ENCODE measurements at regions not wholly inside any gene's neighbourhood (a gene's known extent, or its start where the extent isn't known, plus 50 kb on each side); places are given as distances from the start of the nearest gene placed in this dataset.

GRCh38 chr6:110558575-110558974 lies 82.2 kb upstream of the SLC22A16 start:
- in situ Hi-C loops (cut with HindIII; ENCODE audit: low pct_unique_long_range_greater_than_20kb, low sequenced_read_pairs) = no loop called here
- TF ChIP-seq JUND (IDR thresholded peaks at IDR 0.05; ENCODE audit: low read depth) = no peak
- no peak for DNase-seq (ENCODE audit: low read depth in 1 of 2, low spot score in 1 of 2)

- TF ChIP-seq JUND (IDR thresholded peaks at IDR 0.05; ENCODE audit: low read depth) = no peak
- in situ Hi-C loops (cut with HindIII; ENCODE audit: low pct_unique_long_range_greater_than_20kb, low sequenced_read_pairs) = no loop called here
- no peak for DNase-seq (ENCODE audit: low read depth in 1 of 2, low spot score in 1 of 2)
These were observed 80.8 kb upstream of the SLC22A16 start for GRCh38 chr6:110557199-110557598.

- in situ Hi-C loops (cut with HindIII; ENCODE audit: low pct_unique_long_range_greater_than_20kb, low sequenced_read_pairs) = no loop called here
- no peak for TF ChIP-seq JUND (IDR thresholded peaks at IDR 0.05; ENCODE audit: low read depth)
- DNase-seq (ENCODE audit: low read depth in 1 of 2, low spot score in 1 of 2) = no peak
These were observed 80.1 kb upstream of the SLC22A16 start for GRCh38 chr6:110556317-110557110.

- DNase-seq (ENCODE audit: low read depth in 1 of 2, low spot score in 1 of 2) = peak in 1 of 2 experiments; percentile 63
- TF ChIP-seq JUND (IDR thresholded peaks at IDR 0.05; ENCODE audit: low read depth) = no peak
- in situ Hi-C loops (cut with HindIII; ENCODE audit: low pct_unique_long_range_greater_than_20kb, low sequenced_read_pairs) = no loop called here
These were observed 78.6 kb upstream of the SLC22A16 start for GRCh38 chr6:110554966-110555460.

GRCh38 chr6:110554441-110554840 lies 78.0 kb upstream of the SLC22A16 start:
- in situ Hi-C loops (cut with HindIII; ENCODE audit: low pct_unique_long_range_greater_than_20kb, low sequenced_read_pairs) = no loop called here

GRCh38 chr6:110552901-110553641 lies 76.7 kb upstream of the SLC22A16 start:
- DNase-seq (ENCODE audit: low read depth in 1 of 2, low spot score in 1 of 2) = no peak
- in situ Hi-C loops (cut with HindIII; ENCODE audit: low pct_unique_long_range_greater_than_20kb, low sequenced_read_pairs) = no loop called here
- TF ChIP-seq JUND (IDR thresholded peaks at IDR 0.05; ENCODE audit: low read depth) = no peak

More at GRCh38 chr6:110554441-110554840, 78.0 kb upstream of the SLC22A16 start:
- no peak for TF ChIP-seq JUND (IDR thresholded peaks at IDR 0.05; ENCODE audit: low read depth)
- DNase-seq (ENCODE audit: low read depth in 1 of 2, low spot score in 1 of 2) = no peak

GRCh38 chr6:110552076-110552475 lies 75.7 kb upstream of the SLC22A16 start:
- no peak for TF ChIP-seq JUND (IDR thresholded peaks at IDR 0.05; ENCODE audit: low read depth)
- in situ Hi-C loops (cut with HindIII; ENCODE audit: low pct_unique_long_range_greater_than_20kb, low sequenced_read_pairs) = no loop called here

GRCh38 chr6:110551088-110551487 lies 74.7 kb upstream of the SLC22A16 start:
- no peak for DNase-seq (ENCODE audit: low read depth in 1 of 2, low spot score in 1 of 2)
- in situ Hi-C loops (cut with HindIII; ENCODE audit: low pct_unique_long_range_greater_than_20kb, low sequenced_read_pairs) = no loop called here
- TF ChIP-seq JUND (IDR thresholded peaks at IDR 0.05; ENCODE audit: low read depth) = no peak

More at GRCh38 chr6:110552076-110552475, 75.7 kb upstream of the SLC22A16 start:
- no peak for DNase-seq (ENCODE audit: low read depth in 1 of 2, low spot score in 1 of 2)

GRCh38 chr6:110550353-110550752 lies 73.9 kb upstream of the SLC22A16 start:
- no peak for DNase-seq (ENCODE audit: low read depth in 1 of 2, low spot score in 1 of 2)
- in situ Hi-C loops (cut with HindIII; ENCODE audit: low pct_unique_long_range_greater_than_20kb, low sequenced_read_pairs) = no loop called here
- no peak for TF ChIP-seq JUND (IDR thresholded peaks at IDR 0.05; ENCODE audit: low read depth)

GRCh38 chr6:110549277-110549676 lies 72.9 kb upstream of the SLC22A16 start:
- in situ Hi-C loops (cut with HindIII; ENCODE audit: low pct_unique_long_range_greater_than_20kb, low sequenced_read_pairs) = no loop called here
- no peak for DNase-seq (ENCODE audit: low read depth in 1 of 2, low spot score in 1 of 2)
- no peak for TF ChIP-seq JUND (IDR thresholded peaks at IDR 0.05; ENCODE audit: low read depth)

- in situ Hi-C loops (cut with HindIII; ENCODE audit: low pct_unique_long_range_greater_than_20kb, low sequenced_read_pairs) = no loop called here
- no peak for DNase-seq (ENCODE audit: low read depth in 1 of 2, low spot score in 1 of 2)
- no peak for TF ChIP-seq JUND (IDR thresholded peaks at IDR 0.05; ENCODE audit: low read depth)
These were observed 71.9 kb upstream of the SLC22A16 start for GRCh38 chr6:110548110-110548847.

GRCh38 chr6:110547266-110547964 lies 71.0 kb upstream of the SLC22A16 start:
- TF ChIP-seq JUND (IDR thresholded peaks at IDR 0.05; ENCODE audit: low read depth) = no peak
- in situ Hi-C loops (cut with HindIII; ENCODE audit: low pct_unique_long_range_greater_than_20kb, low sequenced_read_pairs) = no loop called here
- DNase-seq (ENCODE audit: low read depth in 1 of 2, low spot score in 1 of 2) = no peak

Measured in T47D (cell line).